SK-N-SH (cell line): ENCODE measurements at regions not wholly inside any gene's neighbourhood (a gene's known extent, or its start where the extent isn't known, plus 50 kb on each side); places are given as distances from the start of the nearest gene placed in this dataset.

ENCODE experiments used
- CTCF ChIA-PET: fragments of 300-600, 350-600 bp; formaldehyde crosslinking; extraction: SDS; loops from one replicate; lab custom pipeline; 2021; lab: Yijun Ruan, JAX
- POLR2A ChIA-PET: fragments of 350-600 bp; sonication (Branson Sonifier 250); formaldehyde crosslinking; extraction: SDS; loops from one replicate; lab custom pipeline; 2020; ENCODE audit warnings: antibody characterized with exemption, inconsistent platforms; lab: Yijun Ruan, JAX
- DNase-seq: peaks from one replicate; pipeline ENCODE4 v3.0.0; 2012
- H2AFZ ChIP-seq: fragments of 200-600 bp; sonication (generic); 2 replicates; pipeline ENCODE4 v1.8.1; 2016; ENCODE audit warnings: antibody characterized with exemption, mild to moderate bottlenecking, low read depth
- H3F3A ChIP-seq: fragments of 200-600 bp; sonication (generic); replicated peaks from 2 replicates; pipeline ENCODE3; 2016; ENCODE audit warnings: antibody characterized with exemption, mild to moderate bottlenecking; ENCODE audit not compliant: insufficient read depth
- H3K27ac ChIP-seq, 2 experiments: fragments of 200-500 bp in 1 of 2; fragments of 200-600 bp in 1 of 2; sonication (Bioruptor generic) in 1 of 2; sonication (generic), shearing (Covaris generic) in 1 of 2; 2 replicates each; pipeline versions ENCODE4 v1.5.1 to v1.6.1; 2014 to 2016; ENCODE audit warnings: low read depth in 2 of 2, inconsistent platforms in 1 of 2, low read length in 1 of 2, mild to moderate bottlenecking in 1 of 2, mixed read lengths in 1 of 2
- H3K27me3 ChIP-seq: fragments of 200-600 bp; sonication (generic), shearing (Covaris generic); 2 replicates; pipeline ENCODE4 v1.6.1; 2016; ENCODE audit warnings: mixed run types; ENCODE audit not compliant: insufficient read depth
- H3K36me3 ChIP-seq, 2 experiments: fragments of 200-500 bp in 1 of 2; fragments of 200-600 bp in 1 of 2; sonication (Bioruptor generic) in 1 of 2; sonication (generic) in 1 of 2; replicated peaks in 1 of 2; 2 replicates each; pipeline versions ENCODE3 to v1.5.1; 2014 to 2016; ENCODE audit warnings: low read length in 1 of 2, mild to moderate bottlenecking in 1 of 2; ENCODE audit not compliant: insufficient read depth in 2 of 2, control insufficient read depth in 1 of 2
- H3K4me1 ChIP-seq, 2 experiments: fragments of 200-500 bp in 1 of 2; fragments of 200-600 bp in 1 of 2; sonication (Bioruptor generic) in 1 of 2; sonication (generic), shearing (Covaris generic) in 1 of 2; 2 replicates each; pipeline versions ENCODE4 v1.5.1 to v1.6.1; 2014 to 2016; ENCODE audit warnings: low read depth in 1 of 2, low read length in 1 of 2, mixed run types in 1 of 2; ENCODE audit not compliant: insufficient read depth in 2 of 2, control insufficient read depth in 1 of 2
- H3K4me2 ChIP-seq: fragments of 200-600 bp; sonication (generic), shearing (Covaris generic); 2 replicates; pipeline ENCODE4 v1.6.1; 2017; ENCODE audit warnings: mixed run types
- H3K4me3 ChIP-seq, 2 experiments: fragments of 200-500 bp in 1 of 2; fragments of 200-600 bp in 1 of 2; sonication (Bioruptor generic) in 1 of 2; sonication (generic), shearing (Covaris generic) in 1 of 2; 2 replicates each; pipeline versions ENCODE4 v1.5.1 to v1.8.1; 2014 to 2016; ENCODE audit warnings: low read depth in 2 of 2, inconsistent platforms in 1 of 2, low read length in 1 of 2, mild to moderate bottlenecking in 1 of 2, mixed read lengths in 1 of 2, moderate library complexity in 1 of 2
- H3K79me2 ChIP-seq: fragments of 200-600 bp; sonication (generic); 2 replicates; pipeline ENCODE4 v1.8.1; 2017; ENCODE audit warnings: mild to moderate bottlenecking; ENCODE audit not compliant: insufficient read depth
- H3K9ac ChIP-seq: fragments of 200-600 bp; sonication (generic); 2 replicates; pipeline ENCODE4 v1.6.1; 2017; ENCODE audit warnings: mixed run types
- H3K9me2 ChIP-seq: fragments of 200-600 bp; sonication (generic); 2 replicates; pipeline ENCODE4 v1.6.1; 2017; ENCODE audit warnings: mixed run types
- H3K9me3 ChIP-seq: fragments of 200-600 bp; sonication (generic); 2 replicates; pipeline ENCODE4 v1.6.1; 2017; ENCODE audit warnings: mixed run types, mild to moderate bottlenecking, moderate library complexity
- H4K20me1 ChIP-seq: fragments of 200-600 bp; sonication (generic); 2 replicates; pipeline ENCODE4 v1.6.1; 2017; ENCODE audit warnings: mild to moderate bottlenecking, mixed run types; ENCODE audit not compliant: insufficient read depth
- EP300 ChIP-seq, 2 experiments: IDR thresholded peaks; 2 replicates each; pipeline versions ENCODE4 v1.4.0 to v1.6.1; 2012; ENCODE audit warnings: borderline replicate concordance in 1 of 2, low read depth in 1 of 2, low read length in 1 of 2
- FOSL2 ChIP-seq: IDR thresholded peaks from 2 replicates; pipeline ENCODE4 v1.4.0; 2012; ENCODE audit warnings: low read depth, mild to moderate bottlenecking, moderate library complexity, borderline replicate concordance
- GABPA ChIP-seq: IDR thresholded peaks from 2 replicates; pipeline ENCODE4 v1.4.0; 2012; ENCODE audit warnings: low read depth, mild to moderate bottlenecking
- JUND ChIP-seq: IDR thresholded peaks from 2 replicates; pipeline ENCODE4 v1.4.0; 2012
- NFIC ChIP-seq: IDR thresholded peaks from 2 replicates; pipeline ENCODE4 v1.4.0; 2012; ENCODE audit warnings: borderline replicate concordance
- POLR2AphosphoS5 ChIP-seq: IDR thresholded peaks from 2 replicates; pipeline ENCODE4 v1.6.1; 2012; ENCODE audit warnings: low read depth, low read length
- RAD21 ChIP-seq: IDR thresholded peaks from 2 replicates; pipeline ENCODE4 v1.6.1; 2012; ENCODE audit warnings: mild to moderate bottlenecking, low read length
- RXRA ChIP-seq: IDR thresholded peaks from 2 replicates; pipeline ENCODE4 v1.4.0; 2012; ENCODE audit warnings: low read depth, mild to moderate bottlenecking, borderline replicate concordance
- SIN3A ChIP-seq: IDR thresholded peaks from 2 replicates; pipeline ENCODE4 v1.6.1; 2012; ENCODE audit warnings: low read depth, mild to moderate bottlenecking, low read length, moderate library complexity, borderline replicate concordance
- TAF1 ChIP-seq: IDR thresholded peaks from 2 replicates; pipeline ENCODE4 v1.6.1; 2012; ENCODE audit warnings: low read depth, mild to moderate bottlenecking, low read length, moderate library complexity, borderline replicate concordance
- TCF12 ChIP-seq: IDR thresholded peaks from 2 replicates; pipeline ENCODE4 v1.4.0; 2012
- TEAD4 ChIP-seq: IDR thresholded peaks from 2 replicates; pipeline ENCODE4 v1.4.0; 2012; ENCODE audit warnings: mild to moderate bottlenecking, borderline replicate concordance; ENCODE audit not compliant: insufficient read depth
- YY1 ChIP-seq: IDR thresholded peaks from 2 replicates; pipeline ENCODE4 v1.4.0; 2012; ENCODE audit warnings: low read depth, mild to moderate bottlenecking
- WGBS: methylation state at CpG from one replicate; pipeline ENCODE4 v1.1.6; 2017; ENCODE audit warnings: low lambda C conversion rate; 5-methylcytosine and 5-hydroxymethylcytosine counted together
- TF ChIP-seq, protein P1 (sequence below): IDR thresholded peaks from 2 replicates; pipeline ENCODE4; 2012
- TF ChIP-seq, protein P2 (sequence below): IDR thresholded peaks from 2 replicates; pipeline ENCODE4 v1.4.0; 2012; ENCODE audit warnings: low read depth
- TF ChIP-seq, protein P3 (sequence below): fragments of 150-350 bp; IDR thresholded peaks from 2 replicates; pipeline ENCODE4 v1.6.1; 2017; ENCODE audit warnings: antibody characterized with exemption, low read length, low read depth, borderline replicate concordance
- TF ChIP-seq, protein P4 (sequence below): fragments of 200-600 bp; sonication (generic); IDR thresholded peaks from 2 replicates; pipeline ENCODE4 v1.6.1; 2017; ENCODE audit warnings: antibody characterized with exemption, mild to moderate bottlenecking, moderate library complexity

DNA sequence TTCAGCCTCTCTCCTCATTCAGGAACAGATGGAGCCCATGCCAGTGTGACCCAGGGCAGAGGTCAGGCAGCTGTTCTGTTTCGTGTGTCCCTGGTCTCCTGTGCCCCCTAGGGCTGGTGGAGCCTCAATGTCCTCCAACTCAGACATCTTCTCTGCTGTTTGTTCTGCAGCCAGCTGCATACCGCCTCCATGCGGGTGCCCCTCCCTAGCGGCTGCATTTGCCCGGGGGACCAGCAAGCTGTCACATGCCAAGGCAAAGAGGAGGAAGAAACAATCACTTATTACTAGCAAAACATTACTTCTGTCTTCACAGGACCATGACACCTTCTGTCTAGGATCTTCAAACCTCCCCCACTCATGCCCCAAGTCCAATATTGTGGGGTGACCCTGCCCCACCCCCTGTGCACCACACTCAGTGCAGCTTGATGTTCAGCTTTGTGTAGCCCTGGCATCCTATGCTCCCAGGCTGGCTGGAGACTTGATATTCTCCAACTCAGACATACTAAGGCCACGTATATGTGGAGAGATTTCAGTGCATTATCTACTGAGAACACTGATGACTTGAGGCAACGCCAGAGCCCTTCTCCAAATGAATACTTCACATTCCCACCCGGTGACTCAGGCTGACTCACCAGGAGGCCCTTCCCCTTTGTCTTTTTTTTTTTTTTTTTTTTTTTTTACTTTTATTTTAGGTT lies 188.9 kb downstream of the SKIDA1 start:
- Histone ChIP-seq H3K4me1 (peaks cover 5 to 30% of the 10 kb centered on the region in 2 experiments; a peak in 3 of 4 replicates), H2AFZ (peak overlapping the region; percentile 56; the same call in 1 of the 2 replicates), H3F3A (peaks cover 26% of the 10 kb centered on the region), H4K20me1 (no peaks in the 10 kb centered on the region), H3K27me3 (no peaks in the 10 kb centered on the region), H3K79me2 (no peaks in the 10 kb centered on the region), H3K27ac (peak overlapping the region; percentile 51 to 93), H3K36me3 (no peaks in the 10 kb centered on the region), H3K4me2 (peak overlapping the region; percentile 61), H3K9ac (peak overlapping the region; percentile 38; the same call in 1 of the 2 replicates), H3K9me3 (no peaks in the 10 kb centered on the region), H3K4me3 (0 out of 4 replicates have a peak overlapping the region, but pooled peaks of 1 of the 2 experiments have one; percentile 32), H3K9me2 (no peaks in the 10 kb centered on the region)
- no peak for DNase-seq
- POLR2A ChIA-PET = no interaction called here
- TF ChIP-seq, protein P1, sequence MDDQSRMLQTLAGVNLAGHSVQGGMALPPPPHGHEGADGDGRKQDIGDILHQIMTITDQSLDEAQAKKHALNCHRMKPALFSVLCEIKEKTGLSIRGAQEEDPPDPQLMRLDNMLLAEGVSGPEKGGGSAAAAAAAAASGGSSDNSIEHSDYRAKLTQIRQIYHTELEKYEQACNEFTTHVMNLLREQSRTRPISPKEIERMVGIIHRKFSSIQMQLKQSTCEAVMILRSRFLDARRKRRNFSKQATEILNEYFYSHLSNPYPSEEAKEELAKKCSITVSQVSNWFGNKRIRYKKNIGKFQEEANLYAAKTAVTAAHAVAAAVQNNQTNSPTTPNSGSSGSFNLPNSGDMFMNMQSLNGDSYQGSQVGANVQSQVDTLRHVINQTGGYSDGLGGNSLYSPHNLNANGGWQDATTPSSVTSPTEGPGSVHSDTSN = peak; percentile 55; the same call in 1 of the 2 replicates
- TF ChIP-seq, protein P2, sequence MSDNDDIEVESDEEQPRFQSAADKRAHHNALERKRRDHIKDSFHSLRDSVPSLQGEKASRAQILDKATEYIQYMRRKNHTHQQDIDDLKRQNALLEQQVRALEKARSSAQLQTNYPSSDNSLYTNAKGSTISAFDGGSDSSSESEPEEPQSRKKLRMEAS = no peak
- peak in 1 of 2 experiments; percentile 77; a peak in 2 of 4 replicates for TF ChIP-seq EP300 (IDR thresholded peaks at IDR 0.05; ENCODE audit: borderline replicate concordance in 1 of 2, low read depth in 1 of 2, low read length in 1 of 2)
- TF ChIP-seq, protein P3, sequence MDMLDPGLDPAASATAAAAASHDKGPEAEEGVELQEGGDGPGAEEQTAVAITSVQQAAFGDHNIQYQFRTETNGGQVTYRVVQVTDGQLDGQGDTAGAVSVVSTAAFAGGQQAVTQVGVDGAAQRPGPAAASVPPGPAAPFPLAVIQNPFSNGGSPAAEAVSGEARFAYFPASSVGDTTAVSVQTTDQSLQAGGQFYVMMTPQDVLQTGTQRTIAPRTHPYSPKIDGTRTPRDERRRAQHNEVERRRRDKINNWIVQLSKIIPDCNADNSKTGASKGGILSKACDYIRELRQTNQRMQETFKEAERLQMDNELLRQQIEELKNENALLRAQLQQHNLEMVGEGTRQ = no peak
- no peak for TF ChIP-seq TAF1
- 0 out of 2 replicates have a peak, but pooled peaks have one; percentile 6 for TF ChIP-seq RAD21
- no peak for TF ChIP-seq GABPA
- TF ChIP-seq SIN3A = peak; percentile 67; the same call in 1 of the 2 replicates
- TF ChIP-seq JUND = peak; percentile 99
- TF ChIP-seq, protein P4, sequence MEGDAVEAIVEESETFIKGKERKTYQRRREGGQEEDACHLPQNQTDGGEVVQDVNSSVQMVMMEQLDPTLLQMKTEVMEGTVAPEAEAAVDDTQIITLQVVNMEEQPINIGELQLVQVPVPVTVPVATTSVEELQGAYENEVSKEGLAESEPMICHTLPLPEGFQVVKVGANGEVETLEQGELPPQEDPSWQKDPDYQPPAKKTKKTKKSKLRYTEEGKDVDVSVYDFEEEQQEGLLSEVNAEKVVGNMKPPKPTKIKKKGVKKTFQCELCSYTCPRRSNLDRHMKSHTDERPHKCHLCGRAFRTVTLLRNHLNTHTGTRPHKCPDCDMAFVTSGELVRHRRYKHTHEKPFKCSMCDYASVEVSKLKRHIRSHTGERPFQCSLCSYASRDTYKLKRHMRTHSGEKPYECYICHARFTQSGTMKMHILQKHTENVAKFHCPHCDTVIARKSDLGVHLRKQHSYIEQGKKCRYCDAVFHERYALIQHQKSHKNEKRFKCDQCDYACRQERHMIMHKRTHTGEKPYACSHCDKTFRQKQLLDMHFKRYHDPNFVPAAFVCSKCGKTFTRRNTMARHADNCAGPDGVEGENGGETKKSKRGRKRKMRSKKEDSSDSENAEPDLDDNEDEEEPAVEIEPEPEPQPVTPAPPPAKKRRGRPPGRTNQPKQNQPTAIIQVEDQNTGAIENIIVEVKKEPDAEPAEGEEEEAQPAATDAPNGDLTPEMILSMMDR = 0 out of 2 replicates have a peak, but pooled peaks have one; percentile 16
- TF ChIP-seq POLR2AphosphoS5 = peak; percentile 70; the same call in 1 of the 2 replicates
- peak; percentile 48; the same call in 1 of the 2 replicates for TF ChIP-seq RXRA
- TF ChIP-seq TCF12 = peak; percentile 73
- TF ChIP-seq FOSL2 = peak; percentile 99
- no peak for TF ChIP-seq YY1
- TF ChIP-seq TEAD4 = peak; percentile 88
- TF ChIP-seq NFIC = peak; percentile 87
- whole genome bisulfite sequencing = 11% methylated on average over 7 of the region's 8 CpGs
- CTCF ChIA-PET = interaction anchor here (2.2 kb wide), 1 partner anchor 8 kb away, joined by 5 read pairs; no protein-coding TSS in a partner anchor
